ENCODE measurements at regions not wholly inside any gene's neighbourhood (a gene's known extent, or its start where the extent isn't known, plus 50 kb on each side); places are given as distances from the start of the nearest gene placed in this dataset.

DNA sequence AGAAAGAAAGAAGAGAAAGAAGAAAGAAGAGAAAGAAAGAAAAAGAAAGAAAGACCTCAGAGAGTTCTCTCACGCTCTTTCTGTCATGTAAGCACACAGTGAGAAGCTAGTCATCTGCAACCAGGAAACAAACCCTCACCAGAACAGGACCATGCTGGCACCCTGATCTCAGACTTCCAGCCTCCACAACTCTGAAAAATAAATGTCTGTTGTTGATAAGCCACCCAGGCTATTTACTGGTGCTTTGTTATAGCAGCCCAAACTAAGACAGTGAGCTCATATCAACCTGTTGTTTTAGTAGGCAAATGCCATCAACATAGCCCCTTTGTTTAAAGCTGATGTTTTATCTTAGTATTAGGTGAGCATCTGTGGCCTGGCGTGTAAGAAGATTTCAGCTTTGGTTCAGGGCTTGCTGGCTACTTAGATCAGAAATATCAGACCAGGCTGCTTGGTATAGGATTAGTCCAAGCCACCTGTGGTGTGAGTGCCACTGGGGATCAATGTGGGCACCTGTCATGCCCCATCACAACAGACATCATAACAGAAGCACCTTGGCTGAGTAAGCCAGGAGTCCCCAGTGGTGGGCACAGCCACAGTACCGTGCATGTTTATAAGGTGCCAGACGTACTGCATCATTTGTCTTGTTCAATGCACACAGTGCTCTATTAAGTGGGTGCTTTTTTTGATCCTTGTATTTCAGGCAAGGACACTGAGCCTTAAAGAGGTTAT, 94.4 kb downstream of the LBH start:
- Histone ChIP-seq H2AFZ (ENCODE audit: low read length) (no peak overlapping the region; the same call in 1 of the 2 replicates), H3K36me3 (ENCODE audit: insufficient read depth, low read length) (no peaks in the 10 kb centered on the region), H3K4me1 (ENCODE audit: insufficient read depth, low read length, poor library complexity, severe bottlenecking) (no peaks in the 10 kb centered on the region), H3K4me3 (ENCODE audit: low read depth, low read length, poor library complexity, severe bottlenecking) (no peak overlapping the region), H3K9me2 (ENCODE audit: insufficient read depth, low read length) (no peaks in the 10 kb centered on the region), H3K79me2 (ENCODE audit: insufficient read depth, low read depth, low read length) (no peaks in the 10 kb centered on the region), H3K27ac (ENCODE audit: low read depth, low read length, poor library complexity, severe bottlenecking) (no peak overlapping the region), H4K20me1 (ENCODE audit: insufficient read depth, low read length) (no peaks in the 10 kb centered on the region), H3K4me2 (ENCODE audit: low read length) (no peak overlapping the region), H3K9me3 (ENCODE audit: low read length) (no peaks in the 10 kb centered on the region)
- intact Hi-C loops (cut with micrococcal nuclease; ENCODE audit: unreplicated experiment), result no loop called here
- TF ChIP-seq, protein P1, sequence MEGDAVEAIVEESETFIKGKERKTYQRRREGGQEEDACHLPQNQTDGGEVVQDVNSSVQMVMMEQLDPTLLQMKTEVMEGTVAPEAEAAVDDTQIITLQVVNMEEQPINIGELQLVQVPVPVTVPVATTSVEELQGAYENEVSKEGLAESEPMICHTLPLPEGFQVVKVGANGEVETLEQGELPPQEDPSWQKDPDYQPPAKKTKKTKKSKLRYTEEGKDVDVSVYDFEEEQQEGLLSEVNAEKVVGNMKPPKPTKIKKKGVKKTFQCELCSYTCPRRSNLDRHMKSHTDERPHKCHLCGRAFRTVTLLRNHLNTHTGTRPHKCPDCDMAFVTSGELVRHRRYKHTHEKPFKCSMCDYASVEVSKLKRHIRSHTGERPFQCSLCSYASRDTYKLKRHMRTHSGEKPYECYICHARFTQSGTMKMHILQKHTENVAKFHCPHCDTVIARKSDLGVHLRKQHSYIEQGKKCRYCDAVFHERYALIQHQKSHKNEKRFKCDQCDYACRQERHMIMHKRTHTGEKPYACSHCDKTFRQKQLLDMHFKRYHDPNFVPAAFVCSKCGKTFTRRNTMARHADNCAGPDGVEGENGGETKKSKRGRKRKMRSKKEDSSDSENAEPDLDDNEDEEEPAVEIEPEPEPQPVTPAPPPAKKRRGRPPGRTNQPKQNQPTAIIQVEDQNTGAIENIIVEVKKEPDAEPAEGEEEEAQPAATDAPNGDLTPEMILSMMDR (conservative IDR thresholded peaks at IDR 0.05; ENCODE audit: low read length), result no peak
- TF ChIP-seq EZH2phosphoT487 (IDR thresholded peaks at IDR 0.05; ENCODE audit: borderline replicate concordance, low read depth, low read length), result no peak
- ChIA-PET CTCF (ENCODE audit: unreplicated experiment) (interaction anchor here (0.7 to 1.2 kb wide), 3 partner anchors 9 to 37 kb away, joined by 3 to 4 read pairs (median 3); no protein-coding TSS in a partner anchor), POLR2A (interaction anchor here (0.7 to 2.2 kb wide), 6 partner anchors 9 to 118 kb away, joined by 3 to 7 read pairs (median 5); no protein-coding TSS in a partner anchor)
- DNase-seq (ENCODE audit: low spot score), result no peak
- no TSS peak for BruUV-seq (replicated peaks)

DNA sequence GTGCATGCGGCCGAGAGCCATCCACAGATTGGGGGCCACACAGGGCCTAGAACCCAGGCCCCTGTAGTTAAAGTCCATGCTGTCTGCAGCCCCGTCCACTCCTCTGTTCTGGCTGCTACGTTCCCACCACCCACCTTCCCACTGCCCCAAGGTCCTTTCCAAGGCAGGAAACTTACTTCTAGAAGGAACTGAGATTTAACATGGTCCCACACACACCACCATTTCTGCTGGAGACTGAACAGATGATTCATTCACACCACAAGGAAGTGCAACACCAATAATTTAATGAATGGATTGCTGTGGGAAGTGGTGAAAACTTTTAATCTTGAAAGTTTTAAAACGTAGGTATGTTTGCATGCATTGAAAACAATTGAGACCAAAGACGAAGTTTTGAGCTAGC, 95.2 kb downstream of the LBH start:
- Histone ChIP-seq H3K4me2 (ENCODE audit: low read length) (no peak overlapping the region), H3K9me2 (ENCODE audit: insufficient read depth, low read length) (no peaks in the 10 kb centered on the region), H3K36me3 (ENCODE audit: insufficient read depth, low read length) (no peaks in the 10 kb centered on the region), H3K79me2 (ENCODE audit: insufficient read depth, low read depth, low read length) (no peaks in the 10 kb centered on the region), H2AFZ (ENCODE audit: low read length) (no peak overlapping the region), H3K27ac (ENCODE audit: low read depth, low read length, poor library complexity, severe bottlenecking) (no peak overlapping the region), H3K4me3 (ENCODE audit: low read depth, low read length, poor library complexity, severe bottlenecking) (no peak overlapping the region), H3K4me1 (ENCODE audit: insufficient read depth, low read length, poor library complexity, severe bottlenecking) (no peaks in the 10 kb centered on the region), H3K9me3 (ENCODE audit: low read length) (no peaks in the 10 kb centered on the region), H4K20me1 (ENCODE audit: insufficient read depth, low read length) (no peaks in the 10 kb centered on the region)
- CTCF ChIA-PET (ENCODE audit: unreplicated experiment), result interaction anchor here (1.2 kb wide), 1 partner anchor 8 kb away, joined by 3 read pairs; no protein-coding TSS in a partner anchor
- intact Hi-C loops (cut with micrococcal nuclease; ENCODE audit: unreplicated experiment), result no loop called here
- no peak for DNase-seq (ENCODE audit: low spot score)
- TF ChIP-seq, protein P1 (conservative IDR thresholded peaks at IDR 0.05; ENCODE audit: low read length), result no peak
- TF ChIP-seq EZH2phosphoT487 (IDR thresholded peaks at IDR 0.05; ENCODE audit: borderline replicate concordance, low read depth, low read length), result no peak
- no TSS peak for BruUV-seq (replicated peaks)
- POLR2A ChIA-PET, result interaction anchor here (0.7 to 2.2 kb wide), 4 partner anchors 9 to 60 kb away, joined by 5 to 7 read pairs (median 6); no protein-coding TSS in a partner anchor

DNA sequence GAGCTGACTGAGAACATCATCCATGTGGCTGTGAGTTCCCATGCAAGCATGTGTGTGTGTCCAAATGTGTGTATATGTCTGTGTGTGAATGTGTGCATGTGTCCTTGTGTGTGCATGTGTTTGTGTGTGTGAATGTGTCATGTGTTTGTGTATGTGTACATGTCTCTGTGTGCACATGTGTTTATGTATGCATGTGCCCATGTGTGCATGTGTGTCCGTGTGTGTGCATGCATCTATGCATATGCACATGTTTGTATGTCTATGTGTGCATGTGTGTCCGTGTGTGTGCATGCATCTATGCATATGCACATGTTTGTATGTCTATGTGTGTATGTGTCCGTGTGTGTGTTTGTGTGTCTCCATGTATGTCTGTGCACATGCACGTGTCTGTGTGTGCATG, 99.7 kb downstream of the LBH start:
- H2AFZ ChIP-seq (ENCODE audit: low read length), result no peak overlapping the region
- no peak overlapping the region for H3K4me2 ChIP-seq (ENCODE audit: low read length)
- peaks cover 17% of the 10 kb centered on the region for H3K4me1 ChIP-seq (ENCODE audit: insufficient read depth, low read length, poor library complexity, severe bottlenecking)
- BruUV-seq (replicated peaks), result no TSS peak
- no peak overlapping the region for H3K27ac ChIP-seq (ENCODE audit: low read depth, low read length, poor library complexity, severe bottlenecking)
- H4K20me1 ChIP-seq (ENCODE audit: insufficient read depth, low read length), result no peaks in the 10 kb centered on the region
- no peak overlapping the region for H3K4me3 ChIP-seq (ENCODE audit: low read depth, low read length, poor library complexity, severe bottlenecking)
- ChIA-PET CTCF (ENCODE audit: unreplicated experiment) (no interaction called here), POLR2A (interaction anchor here (1.2 kb wide), 1 partner anchor 184 kb away, joined by 3 read pairs; the partner anchor contains the start of gene YPEL5)
- no peaks in the 10 kb centered on the region for H3K79me2 ChIP-seq (ENCODE audit: insufficient read depth, low read depth, low read length)
- TF ChIP-seq, protein P1 (conservative IDR thresholded peaks at IDR 0.05; ENCODE audit: low read length), result no peak
- TF ChIP-seq EZH2phosphoT487 (IDR thresholded peaks at IDR 0.05; ENCODE audit: borderline replicate concordance, low read depth, low read length), result no peak
- intact Hi-C loops (cut with micrococcal nuclease; ENCODE audit: unreplicated experiment), result no loop called here
- no peaks in the 10 kb centered on the region for H3K9me2 ChIP-seq (ENCODE audit: insufficient read depth, low read length)
- H3K9me3 ChIP-seq (ENCODE audit: low read length), result no peaks in the 10 kb centered on the region
- DNase-seq (ENCODE audit: low spot score), result no peak
- H3K36me3 ChIP-seq (ENCODE audit: insufficient read depth, low read length), result no peaks in the 10 kb centered on the region
